Fibroblast of pulmonary artery (primary cell): ENCODE measurements at regions not wholly inside any gene's neighbourhood (a gene's known extent, or its start where the extent isn't known, plus 50 kb on each side); places are given as distances from the start of the nearest gene placed in this dataset.
"Not testable (repeated sequence)": the region's sequence is repeated elsewhere in the genome, so short reads cannot be mapped to it uniquely, and the experiment has no call there.

Source experiments
- DNase-seq: peaks from one replicate; pipeline ENCODE4 v3.0.0-alpha.2; 2010; ENCODE audit warnings: low read depth
- H3K4me3 ChIP-seq: replicated peaks from 2 replicates; pipeline ENCODE4 v1.5.1; 2011; ENCODE audit warnings: low read depth, mild to moderate bottlenecking, control low read depth, low read length, moderate library complexity
- CTCF ChIP-seq: IDR thresholded peaks from 2 replicates; pipeline ENCODE4 v1.5.1; 2011; ENCODE audit warnings: mild to moderate bottlenecking, control low read depth, low read length, inconsistent platforms; ENCODE audit errors: missing control alignments

GRCh38 chr15:99842071-99842470 lies 108.8 kb upstream of the LYSMD4 start:
- no peak overlapping the region for H3K4me3 ChIP-seq
- TF ChIP-seq CTCF = no peak
- DNase-seq = no peak

DNA sequence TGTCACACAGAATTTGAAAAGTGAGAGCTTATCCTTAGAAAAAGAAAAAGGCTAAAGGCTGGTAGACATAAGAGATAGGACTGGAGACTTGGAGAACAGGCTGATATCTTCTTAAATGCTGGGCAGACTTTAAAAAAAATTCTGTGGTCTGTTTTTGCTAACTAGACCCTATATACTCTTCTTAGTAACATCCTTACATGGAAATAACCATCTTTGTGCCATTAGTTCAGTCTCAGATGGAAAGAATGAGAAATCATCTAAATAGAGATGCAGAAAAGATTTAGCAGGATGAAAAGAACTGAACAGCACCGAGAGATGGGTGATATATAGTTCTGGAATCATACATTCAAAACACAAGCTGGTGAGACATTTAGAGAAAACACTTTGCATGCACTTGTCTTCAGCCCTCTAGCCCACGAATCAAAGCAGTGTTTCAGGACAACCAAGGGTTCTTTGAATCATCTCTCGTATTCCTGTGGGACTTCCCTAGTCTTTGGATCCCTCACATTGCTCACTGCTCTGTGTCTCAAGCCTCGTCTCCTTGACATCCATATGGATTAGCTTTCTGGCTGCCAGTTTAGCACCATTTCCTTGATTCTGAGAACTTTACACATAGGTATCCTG lies 93.0 kb upstream of the LYSMD4 start:
- no peak for TF ChIP-seq CTCF
- DNase-seq = no peak
- H3K4me3 ChIP-seq = no peak overlapping the region

GRCh38 chr15:99823346-99823745 lies 90.1 kb upstream of the LYSMD4 start:
- H3K4me3 ChIP-seq = no peak overlapping the region
- TF ChIP-seq CTCF = no peak
- no peak for DNase-seq

DNA sequence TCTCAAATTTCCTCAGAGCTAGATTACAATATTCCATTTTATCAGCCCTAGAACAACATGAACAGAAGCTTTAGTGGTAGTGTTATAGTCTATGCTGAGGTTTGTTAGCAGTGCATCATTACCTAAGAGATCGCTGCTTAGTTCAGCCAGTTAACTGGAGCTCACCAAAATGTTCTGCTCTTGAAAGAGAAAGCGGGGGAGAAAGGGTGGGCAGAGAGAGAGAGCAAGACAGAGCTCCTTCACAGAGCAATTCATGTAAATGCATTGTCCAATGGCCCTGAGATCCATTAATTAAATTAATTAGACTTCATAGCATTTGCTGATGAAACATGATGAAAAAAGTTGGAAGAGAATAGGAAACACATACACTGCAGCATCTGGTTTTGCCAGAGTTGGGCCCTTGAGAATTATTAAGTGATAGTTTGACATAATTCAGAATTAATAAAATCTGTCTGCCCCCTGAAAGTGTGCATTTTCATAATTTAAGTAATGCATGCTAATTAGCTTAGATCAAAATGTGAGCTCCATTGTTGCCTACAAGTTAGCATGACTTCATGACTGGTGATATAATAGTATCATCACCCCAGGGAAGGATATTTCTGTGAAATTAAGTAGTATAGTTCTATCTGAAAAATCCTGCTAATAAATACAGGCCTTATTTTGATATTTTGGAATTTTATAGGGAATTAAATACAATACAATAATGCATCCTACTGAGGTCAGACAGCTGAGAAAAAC lies 86.9 kb upstream of the LYSMD4 start:
- no peak for TF ChIP-seq CTCF
- no peak overlapping the region for H3K4me3 ChIP-seq
- no peak for DNase-seq

- TF ChIP-seq CTCF = no peak
- no peak overlapping the region for H3K4me3 ChIP-seq
- DNase-seq = no peak
Observed at GRCh38 chr15:99818872-99819271, 85.6 kb upstream of the LYSMD4 start.

GRCh38 chr15:99816862-99817261 lies 83.6 kb upstream of the LYSMD4 start:
- DNase-seq, H3K4me3 ChIP-seq: not testable (repeated sequence)

GRCh38 chr15:99810663-99811062 lies 77.4 kb upstream of the LYSMD4 start:
- H3K4me3 ChIP-seq, DNase-seq: not testable (repeated sequence)

GRCh38 chr15:99799854-99800250 lies 66.6 kb upstream of the LYSMD4 start:
- not testable (repeated sequence) for DNase-seq, H3K4me3 ChIP-seq

DNA sequence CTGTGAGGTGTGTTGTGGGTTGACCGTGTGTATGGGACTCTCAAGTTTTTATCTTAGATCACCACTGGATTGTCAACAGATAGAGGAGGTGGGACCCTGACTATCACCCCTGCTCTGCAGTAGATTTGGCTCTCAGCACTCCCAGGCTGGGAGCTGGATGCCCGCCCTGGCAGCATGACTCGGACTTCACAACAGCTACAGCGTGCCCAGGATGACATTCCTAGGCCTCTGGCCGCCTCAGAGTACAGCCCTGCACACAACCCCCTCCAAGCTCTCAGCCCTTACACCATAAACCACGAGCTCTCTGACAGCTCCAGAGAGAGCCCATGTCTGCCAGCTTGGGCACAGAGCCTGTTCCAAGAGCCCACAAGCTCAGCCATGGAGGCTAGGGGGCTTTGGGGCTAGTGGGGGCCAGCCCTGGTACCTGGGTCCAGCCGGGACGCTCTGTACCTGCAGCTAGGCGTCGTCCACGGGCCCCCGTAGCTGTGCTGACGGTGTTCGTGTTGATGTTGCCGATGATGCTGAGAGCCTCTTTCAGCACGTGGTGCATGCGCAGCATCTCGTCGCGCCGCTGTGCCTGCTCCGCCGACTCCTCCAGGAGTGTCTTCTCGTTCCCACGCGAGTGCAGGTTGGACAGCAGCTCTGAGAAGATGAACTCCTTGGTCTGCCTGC lies 66.1 kb upstream of the LYSMD4 start:
- DNase-seq = not testable (repeated sequence)

GRCh38 chr15:99796940-99797870 lies 64.0 kb upstream of the LYSMD4 start:
- DNase-seq, H3K4me3 ChIP-seq: not testable (repeated sequence)

More for the DNA sequence above, 66.1 kb upstream of the LYSMD4 start:
- not testable (repeated sequence) for H3K4me3 ChIP-seq
